Stimulated activated CD4-positive, alpha-beta T cell treated with anti-CD3 and anti-CD28 coated beads, TNF-alpha, amount 100 ng/mL, for 4 hours (primary cell): ENCODE measurements at regions not wholly inside any gene's neighbourhood (a gene's known extent, or its start where the extent isn't known, plus 50 kb on each side); places are given as distances from the start of the nearest gene placed in this dataset.
"Not testable (repeated sequence)": the region's sequence is repeated elsewhere in the genome, so short reads cannot be mapped to it uniquely, and the experiment has no call there.

Experiments used
- DNase-seq, 3 experiments: peaks; one replicate each; pipeline ENCODE4 v3.0.0-alpha.2; 2020; ENCODE audit warnings: low read depth in 3 of 3

DNA sequence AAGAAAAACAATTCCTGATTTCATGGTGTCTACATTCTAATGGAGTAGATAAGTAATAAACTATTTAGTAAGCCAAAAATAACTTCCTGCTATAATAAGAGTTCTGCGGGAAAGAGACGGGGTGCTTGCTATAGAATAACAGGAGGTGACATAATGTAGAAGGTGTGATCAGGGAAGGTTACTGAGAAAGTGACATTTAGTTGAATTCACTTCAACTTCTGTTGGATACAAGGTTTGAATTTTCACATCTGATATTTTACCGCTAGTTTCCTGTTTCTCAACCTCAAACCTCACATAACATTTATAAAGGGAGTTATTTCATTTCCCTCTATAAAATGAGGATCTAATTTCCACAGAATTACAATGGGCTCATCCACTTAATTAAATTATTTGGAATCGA lies 102.3 kb upstream of the GBE1 start:
- no peak for DNase-seq

DNA sequence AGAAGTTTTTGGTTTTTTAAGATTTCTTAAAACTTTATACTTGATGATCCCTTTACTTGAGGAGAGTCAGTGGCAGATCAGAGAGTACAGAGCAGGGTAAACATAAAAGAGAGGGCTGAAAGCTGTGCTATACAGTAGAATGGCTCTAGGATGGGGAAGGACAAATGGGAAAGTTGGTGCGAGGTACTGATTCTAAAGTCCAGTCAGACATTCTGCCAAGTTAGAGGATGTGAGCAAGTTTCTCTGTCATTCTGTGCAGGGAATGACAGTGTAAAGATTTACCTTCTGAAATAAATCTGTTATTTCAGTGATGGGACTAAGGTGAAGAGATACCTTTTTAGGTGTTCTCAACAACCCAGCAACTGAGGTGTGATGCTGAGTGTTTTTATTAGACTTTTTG lies 100.1 kb upstream of the GBE1 start:
- no peak for DNase-seq

- no peak for DNase-seq
Measured at GRCh38 chr3:81859524-81859923, 98.1 kb upstream of the GBE1 start.

DNA sequence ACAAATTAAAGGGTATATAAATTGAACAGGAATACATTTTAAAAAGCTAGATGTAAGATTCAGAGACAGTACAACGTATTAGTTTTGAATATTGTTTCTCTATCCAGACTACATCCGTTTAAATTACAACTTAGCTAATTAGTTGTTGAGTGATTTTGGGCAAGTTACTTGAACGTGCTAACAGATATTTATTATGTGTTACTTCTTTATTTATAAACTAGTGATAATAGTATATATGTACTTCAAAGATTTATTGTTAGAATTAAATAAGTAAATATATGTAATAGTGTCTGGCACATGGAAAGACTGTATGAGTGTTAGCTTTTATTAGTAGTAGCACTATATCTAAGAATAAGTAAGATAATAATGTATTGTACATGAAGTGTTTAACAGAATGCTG lies 92.0 kb upstream of the GBE1 start:
- DNase-seq, result no peak

GRCh38 chr3:81851176-81851575 lies 89.7 kb upstream of the GBE1 start:
- no peak for DNase-seq

- no peak for DNase-seq
Measured at GRCh38 chr3:81846988-81847387, 85.5 kb upstream of the GBE1 start.

- no peak for DNase-seq
Measured at GRCh38 chr3:81841540-81841939, 80.1 kb upstream of the GBE1 start.

DNA sequence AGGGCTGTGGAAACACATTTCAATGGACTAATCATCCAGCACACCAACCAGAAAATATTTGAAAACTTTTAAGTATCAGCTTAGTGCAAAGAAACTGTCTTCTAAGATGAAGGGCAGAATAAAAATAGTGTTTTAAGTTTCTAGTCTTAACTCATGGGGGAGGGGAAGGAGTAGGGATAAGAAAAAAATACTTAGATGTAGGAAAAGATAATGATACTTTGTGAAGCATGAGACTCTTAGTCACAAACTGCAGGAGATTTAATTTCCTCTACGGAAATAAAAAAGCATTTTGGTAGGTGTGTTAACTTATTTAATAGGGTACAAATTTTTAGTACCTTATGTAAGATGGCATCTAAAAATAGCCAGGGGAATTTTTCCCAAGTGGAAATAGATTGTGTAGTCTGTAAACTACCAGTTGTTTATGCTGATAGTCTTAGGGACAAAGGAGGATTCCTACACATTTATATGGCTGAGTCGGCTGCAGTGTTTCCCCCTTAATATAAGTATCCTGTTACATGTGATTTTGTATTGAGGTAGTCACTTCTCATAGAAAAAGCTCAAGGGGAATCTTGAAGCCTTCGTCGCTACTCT lies 78.2 kb upstream of the GBE1 start:
- DNase-seq, result no peak

- DNase-seq, result no peak
Measured at GRCh38 chr3:81838457-81838856, 77.0 kb upstream of the GBE1 start.

GRCh38 chr3:81837071-81837593 lies 75.7 kb upstream of the GBE1 start:
- DNase-seq, result no peak

DNA sequence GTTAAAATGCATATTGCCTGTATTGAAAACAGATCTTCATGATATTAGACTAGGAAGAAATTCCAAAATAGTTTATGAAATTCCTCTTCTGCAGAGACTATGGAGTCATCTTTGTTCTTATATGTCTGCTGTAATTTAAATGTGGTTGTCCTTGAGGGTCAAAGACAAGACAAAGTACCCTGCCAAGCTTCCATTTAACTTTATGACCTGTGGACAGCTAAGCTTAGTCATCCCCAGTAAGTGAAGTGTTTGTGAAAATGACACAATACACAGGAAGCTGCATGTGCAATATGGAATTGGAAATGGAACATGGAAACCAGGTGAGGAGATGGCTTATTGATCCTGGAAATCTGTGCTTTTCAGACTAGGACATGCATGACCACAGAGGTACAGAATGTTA lies 68.5 kb upstream of the GBE1 start:
- no peak for DNase-seq

GRCh38 chr3:81829272-81829671 lies 67.8 kb upstream of the GBE1 start:
- DNase-seq, result not testable (repeated sequence)

- DNase-seq, result no peak
Measured at GRCh38 chr3:81823882-81824395, 62.5 kb upstream of the GBE1 start.

- DNase-seq, result no peak
Measured at GRCh38 chr3:81823086-81823485, 61.6 kb upstream of the GBE1 start.

DNA sequence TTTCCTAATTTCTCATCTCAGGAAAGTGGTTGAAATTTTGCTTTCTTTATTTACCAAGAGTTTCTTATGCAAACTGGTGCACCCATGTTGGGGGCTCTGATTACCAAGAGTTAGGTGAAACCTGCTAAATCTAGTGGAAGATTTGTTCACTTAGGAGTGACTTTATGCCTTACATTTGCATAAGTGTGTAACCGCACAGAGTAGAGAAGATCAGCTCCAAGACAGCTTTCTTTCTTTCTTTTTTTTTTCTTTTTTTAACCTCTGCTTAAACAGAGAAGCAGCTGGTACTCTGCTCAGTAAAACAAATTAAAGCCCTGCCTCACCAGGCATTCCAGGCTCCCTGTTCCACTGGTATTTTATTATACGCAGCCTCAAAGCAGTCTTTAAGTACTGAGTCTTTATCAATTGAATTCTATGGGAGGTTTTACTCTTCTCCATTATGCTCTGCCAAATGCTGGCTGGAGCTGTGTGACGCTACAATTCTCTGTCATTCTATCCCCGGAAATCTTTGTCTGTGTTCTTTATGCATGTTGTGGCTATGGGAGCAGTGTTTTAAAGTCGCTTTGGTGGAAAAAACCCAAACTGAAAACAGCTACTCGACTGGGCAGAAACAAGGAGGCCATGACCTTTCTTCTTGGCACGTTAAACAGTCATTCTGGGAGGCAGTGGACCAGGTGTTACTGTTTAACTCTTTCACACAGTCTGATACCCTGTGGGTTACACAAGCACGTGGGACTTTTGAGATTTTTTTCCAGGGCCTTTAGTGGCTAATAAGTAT lies 55.2 kb upstream of the GBE1 start:
- no peak for DNase-seq

DNA sequence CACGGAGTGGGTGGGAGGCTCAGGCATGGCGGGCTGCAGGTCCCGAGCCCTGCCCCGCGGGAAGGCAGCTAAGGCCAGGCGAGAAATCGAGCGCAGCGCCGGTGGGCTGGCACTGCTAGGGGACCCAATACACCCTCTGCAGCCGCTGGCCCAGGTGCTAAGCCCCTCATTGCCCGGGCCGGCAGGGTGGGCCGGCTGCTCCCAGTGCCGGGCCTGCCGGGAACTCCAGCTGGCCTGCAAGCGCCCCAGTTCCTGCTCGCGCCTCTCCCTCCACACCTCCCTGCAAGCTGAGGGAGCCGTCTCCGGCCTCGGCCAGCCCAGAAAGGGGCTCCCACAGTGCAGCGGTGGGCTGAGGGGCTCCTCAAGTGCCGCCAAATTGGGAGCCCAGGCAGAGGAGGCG lies 50.7 kb upstream of the GBE1 start:
- DNase-seq, result not testable (repeated sequence)
